ENCODE measurements at regions not wholly inside any gene's neighbourhood (a gene's known extent, or its start where the extent isn't known, plus 50 kb on each side); places are given as distances from the start of the nearest gene placed in this dataset.
"Not testable (repeated sequence)": the region's sequence is repeated elsewhere in the genome, so short reads cannot be mapped to it uniquely, and the experiment has no call there.

- no peak for DNase-seq
These were observed 100.4 kb upstream of the ACBD5 start for GRCh38 chr10:27341001-27341400.

DNA sequence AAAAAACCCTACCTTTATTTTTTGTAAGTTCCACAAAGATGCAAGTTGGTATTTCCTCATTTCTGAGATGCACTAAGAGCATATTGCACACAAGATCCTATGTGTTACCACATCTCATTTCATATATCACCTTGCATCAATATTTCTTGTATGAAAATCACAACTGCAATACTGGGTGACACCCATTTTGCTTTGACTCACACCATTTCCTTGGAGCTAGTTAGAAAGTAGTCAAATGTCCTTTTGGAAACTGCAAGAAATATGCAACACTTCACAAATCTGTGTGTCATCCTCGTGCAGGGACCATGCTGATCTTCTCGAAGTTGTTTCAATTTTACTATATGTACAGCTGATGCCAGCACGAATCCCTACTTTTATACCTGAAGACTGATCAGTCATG is 94.6 kb upstream of the ACBD5 start:
- DNase-seq: not testable (repeated sequence)

DNA sequence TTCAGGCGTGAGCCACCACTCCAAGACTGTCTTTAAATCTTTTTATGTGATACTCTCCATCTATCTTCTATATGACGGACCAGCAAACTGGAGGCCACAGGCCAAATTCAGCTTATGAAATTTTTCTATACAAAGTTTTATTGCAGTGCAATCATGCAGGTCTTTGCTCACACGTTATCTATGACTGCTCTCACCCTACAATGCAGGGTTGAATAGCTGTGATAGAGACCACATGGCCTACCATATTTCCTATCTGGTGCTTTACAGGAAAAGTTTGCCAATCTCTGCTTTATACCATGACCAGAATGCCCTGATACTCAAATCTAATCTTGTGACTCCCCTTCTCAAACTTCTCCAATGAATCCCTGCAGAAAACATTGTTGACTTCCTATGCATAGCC is 89.5 kb upstream of the ACBD5 start:
- DNase-seq: no peak

- DNase-seq: no peak
These were observed 88.3 kb upstream of the ACBD5 start for GRCh38 chr10:27328946-27329345.

- DNase-seq: not testable (repeated sequence)
These were observed 86.2 kb upstream of the ACBD5 start for GRCh38 chr10:27326748-27327147.

DNA sequence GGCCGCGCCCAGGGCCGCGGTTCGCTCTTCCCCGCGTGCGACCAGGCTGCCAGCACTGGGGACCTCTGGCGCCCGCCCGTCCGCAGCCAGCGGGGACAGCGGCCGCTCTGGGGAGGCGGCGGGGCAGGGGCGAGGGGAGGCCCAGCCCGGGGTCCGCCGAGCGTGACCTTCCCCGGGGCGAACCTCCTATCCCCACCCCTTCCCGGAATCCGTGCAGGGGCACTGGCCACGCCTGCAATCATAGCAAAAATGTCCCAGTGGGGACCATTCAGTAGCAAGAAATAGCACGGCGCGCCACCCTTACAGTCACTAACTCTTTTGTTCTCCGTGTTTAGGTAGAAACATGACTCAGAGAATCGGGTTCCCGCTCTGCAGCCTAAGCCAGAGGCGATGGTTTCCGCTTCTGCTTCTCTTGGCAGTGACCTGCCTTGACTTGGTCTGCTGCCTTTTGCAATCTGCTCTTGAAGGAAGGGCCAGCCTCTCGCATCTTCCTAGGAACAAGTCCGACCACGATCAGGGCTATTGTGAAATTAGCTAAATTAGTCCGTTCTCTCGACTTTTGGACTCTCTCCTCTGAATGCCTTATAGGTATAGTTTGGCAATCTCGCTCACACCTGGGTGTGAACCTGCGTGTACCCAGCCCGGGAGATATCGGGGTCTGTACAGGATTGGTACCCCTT is 79.3 kb upstream of the ACBD5 start:
- DNase-seq: peak; percentile 98

- not testable (repeated sequence) for DNase-seq
These were observed 78.5 kb upstream of the ACBD5 start for GRCh38 chr10:27319139-27319538.

DNA sequence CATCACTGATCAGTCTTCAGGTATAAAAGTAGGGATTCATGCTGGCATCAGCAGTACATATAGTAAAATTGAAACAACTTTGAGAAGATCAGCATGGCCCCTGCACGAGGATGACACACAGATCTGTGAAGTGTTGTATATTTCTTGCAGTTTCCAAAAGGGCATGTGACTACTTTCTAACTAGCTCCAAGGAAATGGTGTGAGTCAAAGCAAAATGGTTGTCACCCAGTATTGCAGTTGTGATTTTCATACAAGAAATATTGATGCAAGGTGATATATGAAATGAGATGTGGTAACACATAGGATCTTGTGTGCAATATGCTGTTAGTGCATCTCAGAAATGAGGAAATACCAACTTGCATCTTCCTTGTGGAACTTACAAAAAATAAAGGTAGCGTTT is 74.5 kb upstream of the ACBD5 start:
- DNase-seq: not testable (repeated sequence)

- not testable (repeated sequence) for DNase-seq
These were observed 73.0 kb upstream of the ACBD5 start for GRCh38 chr10:27313586-27313985.

GRCh38 chr10:27312854-27313253 is 72.3 kb upstream of the ACBD5 start:
- DNase-seq: no peak

GRCh38 chr10:27311809-27312208 is 71.2 kb upstream of the ACBD5 start:
- not testable (repeated sequence) for DNase-seq

GRCh38 chr10:27298522-27298850 is 57.9 kb upstream of the ACBD5 start:
- DNase-seq: peak; percentile 21

DNA sequence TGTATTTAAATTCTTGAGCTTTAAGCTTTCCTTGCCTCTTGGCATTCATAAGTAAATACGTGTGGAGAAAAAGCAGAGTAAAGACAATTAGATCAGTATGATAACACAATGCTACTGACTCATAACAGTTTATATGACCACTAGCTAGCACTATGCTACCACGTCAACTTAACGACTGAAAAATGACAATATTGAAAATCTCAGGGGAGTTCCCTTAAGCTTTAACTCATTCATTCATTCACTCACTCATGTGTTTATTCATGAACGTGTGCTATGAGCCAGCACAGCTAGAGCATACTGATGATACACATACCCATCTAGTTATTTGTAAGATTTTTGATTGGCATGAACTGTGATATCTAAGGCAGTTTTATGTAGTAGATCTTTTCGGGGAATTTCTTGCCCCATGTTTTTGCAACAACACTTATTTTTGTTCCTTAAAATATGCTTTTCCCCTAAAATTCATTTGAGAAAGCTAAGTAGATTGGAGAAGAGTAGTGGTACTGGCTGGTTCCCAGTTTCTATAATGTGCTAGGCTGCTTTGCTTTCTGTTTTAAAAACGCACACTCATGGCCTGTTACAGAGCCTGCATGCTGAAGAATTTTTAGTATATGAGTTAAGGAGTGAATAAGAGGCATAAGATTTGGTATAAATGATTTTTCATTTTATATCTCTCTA is 57.4 kb upstream of the ACBD5 start:
- DNase-seq: peak; percentile 21

DNA sequence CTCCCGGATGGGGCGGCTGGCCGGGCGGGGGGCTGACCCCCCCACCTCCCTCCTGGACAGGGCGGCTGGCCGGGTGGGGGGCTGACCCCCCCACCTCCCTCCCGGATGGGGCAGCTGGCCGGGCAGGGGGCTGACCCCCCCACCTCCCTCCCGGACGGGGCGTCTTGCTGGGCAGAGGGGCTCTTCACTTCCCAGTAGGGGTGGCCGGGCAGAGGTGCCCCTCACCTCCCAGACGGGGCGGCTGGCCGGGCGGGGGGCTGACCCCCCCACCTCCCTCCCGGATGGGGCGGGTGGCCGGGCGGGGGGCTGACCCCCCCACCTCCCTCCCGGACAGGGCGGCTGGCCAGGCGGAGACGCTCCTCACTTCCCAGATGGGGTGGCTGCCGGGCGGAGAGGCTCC is 55.7 kb upstream of the ACBD5 start:
- DNase-seq: not testable (repeated sequence)

DNA sequence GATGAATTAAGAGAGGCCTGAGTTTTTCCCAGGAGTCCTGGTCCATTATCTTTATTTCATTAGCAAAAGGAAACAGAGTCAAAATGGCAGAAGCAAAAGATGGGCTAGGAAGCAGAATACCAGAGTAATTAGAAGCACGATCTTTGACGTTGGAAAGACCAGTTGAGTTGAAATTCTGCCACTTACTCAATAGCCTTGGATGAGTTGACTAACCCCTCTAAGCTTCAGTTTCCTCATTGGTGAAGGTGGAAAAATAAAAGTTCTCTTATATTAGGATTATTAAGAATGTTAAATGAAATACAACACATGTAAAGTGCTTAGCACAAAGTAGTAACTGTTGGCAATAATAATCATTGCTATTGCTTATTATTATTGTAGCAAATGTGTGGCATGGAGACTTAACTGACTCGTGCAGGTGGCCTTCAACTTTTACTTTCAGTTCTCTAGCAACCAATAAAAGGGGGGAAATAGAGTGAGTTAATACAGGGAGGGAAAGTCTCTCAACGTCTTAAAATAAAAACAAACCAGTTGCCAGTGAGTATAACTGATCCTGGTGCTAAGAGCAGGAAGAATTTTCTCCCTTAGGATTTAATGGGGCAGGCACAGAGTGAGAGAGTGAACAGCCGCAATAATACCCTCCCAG is 50.8 kb upstream of the ACBD5 start:
- DNase-seq: peak; percentile 7

All from MV-4-11 (cell line).